Stromal cell of bone marrow (primary cell): ENCODE measurements at regions not wholly inside any gene's neighbourhood (a gene's known extent, or its start where the extent isn't known, plus 50 kb on each side); places are given as distances from the start of the nearest gene placed in this dataset.
"Not testable (repeated sequence)": the region's sequence is repeated elsewhere in the genome, so short reads cannot be mapped to it uniquely, and the experiment has no call there.

ENCODE experiments used
- DNase-seq: peaks from one replicate; pipeline ENCODE4 v3.0.0-alpha.2; 2012; ENCODE audit warnings: low read depth

- no peak for DNase-seq
These were observed 88.1 kb downstream of the RFLNA start for GRCh38 chr12:124383028-124383427.

GRCh38 chr12:124381456-124382296 is 86.8 kb downstream of the RFLNA start:
- peak; percentile 44 for DNase-seq

GRCh38 chr12:124380796-124381455 is 86.0 kb downstream of the RFLNA start:
- no peak for DNase-seq

GRCh38 chr12:124379938-124380754 is 85.3 kb downstream of the RFLNA start:
- peak; percentile 90 for DNase-seq

GRCh38 chr12:124379379-124379937 is 84.6 kb downstream of the RFLNA start:
- DNase-seq: no peak

GRCh38 chr12:124378926-124379325 is 84.0 kb downstream of the RFLNA start:
- no peak for DNase-seq

GRCh38 chr12:124377981-124378509 is 83.2 kb downstream of the RFLNA start:
- no peak for DNase-seq

- no peak for DNase-seq
These were observed 81.5 kb downstream of the RFLNA start for GRCh38 chr12:124376435-124376834.

- DNase-seq: no peak
These were observed 80.9 kb downstream of the RFLNA start for GRCh38 chr12:124375789-124376175.

GRCh38 chr12:124375141-124375788 is 80.4 kb downstream of the RFLNA start:
- no peak for DNase-seq

- DNase-seq: no peak
These were observed 79.7 kb downstream of the RFLNA start for GRCh38 chr12:124374567-124374966.

GRCh38 chr12:124374147-124374546 is 79.3 kb downstream of the RFLNA start:
- no peak for DNase-seq

- DNase-seq: not testable (repeated sequence)
These were observed 78.8 kb downstream of the RFLNA start for GRCh38 chr12:124373701-124374100.

GRCh38 chr12:124372831-124373230 is 77.9 kb downstream of the RFLNA start:
- no peak for DNase-seq

GRCh38 chr12:124371970-124372555 is 77.2 kb downstream of the RFLNA start:
- DNase-seq: no peak

- no peak for DNase-seq
These were observed 76.5 kb downstream of the RFLNA start for GRCh38 chr12:124371366-124371765.

- no peak for DNase-seq
These were observed 76.0 kb downstream of the RFLNA start for GRCh38 chr12:124370851-124371250.

GRCh38 chr12:124370384-124370783 is 75.5 kb downstream of the RFLNA start:
- DNase-seq: no peak

- no peak for DNase-seq
These were observed 75.0 kb downstream of the RFLNA start for GRCh38 chr12:124369827-124370378.

GRCh38 chr12:124369055-124369826 is 74.3 kb downstream of the RFLNA start:
- DNase-seq: peak; percentile 85
